ENCODE measurements at regions not wholly inside any gene's neighbourhood (a gene's known extent, or its start where the extent isn't known, plus 50 kb on each side); places are given as distances from the start of the nearest gene placed in this dataset.
"Not testable (repeated sequence)": the region's sequence is repeated elsewhere in the genome, so short reads cannot be mapped to it uniquely, and the experiment has no call there.

DNA sequence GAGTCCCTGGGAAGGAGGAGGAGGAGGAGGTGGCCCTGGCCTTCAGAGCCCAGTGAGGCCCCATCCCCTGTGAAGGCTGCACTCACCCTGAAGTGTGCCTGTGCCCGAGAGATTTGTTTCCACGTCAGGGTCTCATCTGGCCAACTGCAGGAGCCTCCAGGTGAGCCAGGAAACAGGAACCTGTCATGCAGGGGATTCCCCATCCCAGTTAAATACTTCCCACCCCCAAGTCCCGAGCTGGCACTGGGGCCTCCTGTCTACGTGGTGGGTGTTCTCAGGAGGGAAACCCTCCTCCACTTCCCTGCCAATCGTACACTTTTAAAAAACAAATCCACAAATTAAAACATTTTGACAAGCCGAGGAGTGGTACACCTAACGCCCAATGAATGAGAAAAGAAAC is 50.9 kb upstream of the SFSWAP start:
- H3K27ac ChIP-seq, H3K4me3 ChIP-seq: not testable (repeated sequence)

DNA sequence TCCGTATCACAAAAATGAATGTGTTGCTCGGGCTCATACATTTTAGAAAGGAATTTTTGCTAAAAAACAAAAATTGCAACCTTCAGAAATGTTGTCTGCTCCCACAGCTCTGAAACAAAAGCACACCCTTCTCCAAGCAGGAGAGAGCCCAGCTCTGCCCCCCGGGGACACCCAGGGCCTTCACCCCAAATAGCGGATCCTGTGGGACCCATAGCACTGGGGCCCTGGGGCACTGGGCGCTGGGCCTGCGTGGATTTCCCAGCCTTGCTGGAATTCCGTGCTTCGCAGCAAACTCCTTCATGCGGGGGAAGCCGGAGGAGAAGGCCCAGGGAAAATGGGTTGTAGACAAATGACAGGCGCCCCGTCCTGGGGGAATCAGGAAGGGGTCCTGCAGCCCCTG is 50.5 kb upstream of the SFSWAP start:
- H3K27ac ChIP-seq, H3K4me3 ChIP-seq: not testable (repeated sequence)

All from skin epidermis (tissue), 12 donors.